Activated CD4-positive, alpha-beta T cell treated with anti-CD3 and anti-CD28 coated beads, Interleukin-2, Interleukin-6, amounts not matched to agents 100 ng/mL and 50 ng/mL, durations not matched to agents 16 hours and 8 hours (primary cell): ENCODE measurements at regions not wholly inside any gene's neighbourhood (a gene's known extent, or its start where the extent isn't known, plus 50 kb on each side); places are given as distances from the start of the nearest gene placed in this dataset.
"Not testable (repeated sequence)": the region's sequence is repeated elsewhere in the genome, so short reads cannot be mapped to it uniquely, and the experiment has no call there.

Experiments used
- DNase-seq: peaks from one replicate; pipeline ENCODE4 v3.0.0-alpha.2; 2020

- DNase-seq = no peak
Measured at GRCh38 chr3:140752499-140752898, 74.6 kb downstream of the TRIM42 start.

GRCh38 chr3:140753865-140754754 is 76.2 kb downstream of the TRIM42 start:
- no peak for DNase-seq

GRCh38 chr3:140754936-140755335 is 77.1 kb downstream of the TRIM42 start:
- DNase-seq = no peak

- no peak for DNase-seq
Measured at GRCh38 chr3:140756240-140757016, 78.6 kb downstream of the TRIM42 start.

- DNase-seq = no peak
Measured at GRCh38 chr3:140758791-140759444, 81.1 kb downstream of the TRIM42 start.

GRCh38 chr3:140760324-140761075 is 82.6 kb downstream of the TRIM42 start:
- DNase-seq = no peak

GRCh38 chr3:140761076-140761639 is 83.3 kb downstream of the TRIM42 start:
- DNase-seq = no peak

GRCh38 chr3:140762746-140763145 is 84.9 kb downstream of the TRIM42 start:
- DNase-seq = no peak

- no peak for DNase-seq
Measured at GRCh38 chr3:140763532-140763931, 85.7 kb downstream of the TRIM42 start.

GRCh38 chr3:140765246-140765645 is 87.4 kb downstream of the TRIM42 start:
- no peak for DNase-seq

- peak; percentile 56 for DNase-seq
Measured at GRCh38 chr3:140766465-140766864, 88.6 kb downstream of the TRIM42 start.

- no peak for DNase-seq
Measured at GRCh38 chr3:140767566-140767965, 89.7 kb downstream of the TRIM42 start.

- DNase-seq = no peak
Measured at GRCh38 chr3:140768941-140769340, 91.1 kb downstream of the TRIM42 start.

GRCh38 chr3:140769951-140770350 is 92.1 kb downstream of the TRIM42 start:
- DNase-seq = no peak

- no peak for DNase-seq
Measured at GRCh38 chr3:140770977-140771667, 93.3 kb downstream of the TRIM42 start.

GRCh38 chr3:140777631-140778233 is 99.9 kb downstream of the TRIM42 start:
- no peak for DNase-seq

GRCh38 chr3:140791368-140791767 is 113.5 kb downstream of the TRIM42 start:
- no peak for DNase-seq

- DNase-seq = no peak
Measured at GRCh38 chr3:140794507-140794906, 116.6 kb downstream of the TRIM42 start.

GRCh38 chr3:140802898-140803297 is 125.0 kb downstream of the TRIM42 start:
- DNase-seq = not testable (repeated sequence)

GRCh38 chr3:140809316-140809715 is 131.5 kb downstream of the TRIM42 start:
- DNase-seq = no peak
